ENCODE measurements at regions not wholly inside any gene's neighbourhood (a gene's known extent, or its start where the extent isn't known, plus 50 kb on each side); places are given as distances from the start of the nearest gene placed in this dataset.
A peak's percentile ranks its signal among the peaks of the same experiment; 100 is the strongest.

DNA sequence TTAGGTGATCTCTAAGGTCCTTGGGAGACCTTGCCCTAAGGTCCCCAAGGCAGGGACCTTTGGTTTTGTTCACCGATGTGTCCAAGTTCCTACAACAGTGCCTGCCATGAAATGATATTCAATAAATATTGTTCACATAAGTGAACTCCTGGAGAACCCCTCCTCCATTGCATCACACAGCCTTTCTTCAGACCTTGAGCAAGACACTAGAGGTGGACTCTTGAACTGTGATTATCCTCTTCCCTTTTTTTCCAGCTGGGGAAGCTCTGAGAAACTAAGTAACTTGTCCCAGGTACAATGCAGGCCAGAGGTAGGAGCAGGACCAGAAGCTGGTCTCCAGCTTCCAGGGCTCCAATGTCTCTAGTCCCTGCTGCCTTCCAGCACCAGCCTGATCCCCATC lies 76.6 kb upstream of the LMO1 start:
- DNase-seq, result no peak

DNA sequence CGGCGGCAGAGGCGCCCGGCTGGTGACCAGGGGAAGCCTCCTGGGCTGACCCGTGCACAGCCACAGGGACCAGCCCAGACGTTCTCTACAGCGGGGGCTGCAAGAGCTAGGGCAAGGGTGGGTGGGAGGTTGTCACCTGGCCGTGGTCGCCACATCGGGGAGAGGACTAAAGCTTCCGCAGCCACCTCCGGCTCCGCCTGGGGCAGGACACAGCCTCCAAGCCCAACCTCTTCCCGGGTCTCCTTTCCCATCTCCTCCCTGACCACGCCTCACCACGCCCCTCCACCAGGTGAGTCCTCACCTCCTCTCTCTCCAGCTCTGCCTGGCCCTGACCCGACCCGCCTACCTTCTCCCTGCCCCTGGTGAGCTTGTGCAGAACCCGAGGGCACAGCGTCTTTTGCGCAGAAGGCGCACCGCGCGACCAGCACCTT lies 75.9 kb upstream of the LMO1 start:
- DNase-seq, result peak in 2 of 3 experiments; percentile 76 to 81

DNA sequence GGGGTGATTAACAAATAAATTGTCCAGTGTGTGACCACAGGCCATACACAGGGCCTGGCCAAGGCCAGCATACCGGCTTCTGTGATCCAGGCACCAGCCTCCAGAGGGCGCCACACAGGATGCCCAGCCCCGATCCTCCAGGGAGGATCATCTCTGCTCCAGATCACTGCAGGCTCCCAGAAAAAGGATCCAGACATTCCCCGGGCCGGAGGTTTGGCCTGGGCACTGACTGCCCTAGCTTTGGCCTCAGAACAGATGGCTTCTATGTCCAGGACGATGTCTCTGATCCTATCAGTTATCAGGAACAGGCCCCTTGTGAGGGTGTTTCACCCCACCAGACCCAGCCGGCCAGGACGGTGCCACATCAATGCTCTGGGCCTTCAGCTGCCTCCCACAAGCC lies 74.5 kb upstream of the LMO1 start:
- peak; percentile 9 to 35 (median 10) for DNase-seq

DNA sequence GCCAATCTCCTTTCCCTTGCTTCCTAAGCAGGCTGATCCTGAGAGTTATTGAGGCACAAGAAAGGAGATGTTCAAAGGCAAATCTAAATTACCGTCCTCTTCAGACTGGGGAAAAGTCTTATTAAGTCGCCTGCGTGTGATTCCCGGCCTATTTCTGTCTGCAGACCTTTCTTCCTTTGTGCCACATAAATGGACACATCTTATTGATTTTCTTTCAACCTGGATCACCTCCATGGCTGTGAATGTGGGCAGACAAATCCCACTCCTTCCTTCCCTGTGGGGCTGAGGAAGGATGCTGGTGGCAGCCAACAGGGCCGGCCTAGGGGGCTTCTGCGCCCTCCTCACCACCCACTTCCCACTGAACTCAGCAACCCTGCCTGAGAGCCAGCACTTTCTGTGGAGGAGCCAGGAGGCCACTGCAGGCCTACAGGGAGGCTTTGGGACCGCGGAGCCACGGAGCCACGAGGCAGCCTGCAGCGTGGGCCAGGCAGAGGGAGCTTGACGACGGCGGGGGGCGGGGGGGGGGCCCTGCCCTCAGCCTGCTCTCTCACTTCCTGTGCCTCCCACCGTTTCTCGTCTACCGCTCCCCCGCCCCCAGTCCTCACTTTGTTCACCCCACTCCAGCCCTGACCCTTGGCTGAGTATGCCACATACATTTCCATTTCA lies 73.6 kb upstream of the LMO1 start:
- DNase-seq, result no peak

GRCh38 chr11:8336356-8337129 lies 72.9 kb upstream of the LMO1 start:
- no peak for DNase-seq

- no peak for DNase-seq
These were observed 72.0 kb upstream of the LMO1 start for GRCh38 chr11:8335683-8336082.

- DNase-seq, result no peak
These were observed 71.5 kb upstream of the LMO1 start for GRCh38 chr11:8335186-8335585.

DNA sequence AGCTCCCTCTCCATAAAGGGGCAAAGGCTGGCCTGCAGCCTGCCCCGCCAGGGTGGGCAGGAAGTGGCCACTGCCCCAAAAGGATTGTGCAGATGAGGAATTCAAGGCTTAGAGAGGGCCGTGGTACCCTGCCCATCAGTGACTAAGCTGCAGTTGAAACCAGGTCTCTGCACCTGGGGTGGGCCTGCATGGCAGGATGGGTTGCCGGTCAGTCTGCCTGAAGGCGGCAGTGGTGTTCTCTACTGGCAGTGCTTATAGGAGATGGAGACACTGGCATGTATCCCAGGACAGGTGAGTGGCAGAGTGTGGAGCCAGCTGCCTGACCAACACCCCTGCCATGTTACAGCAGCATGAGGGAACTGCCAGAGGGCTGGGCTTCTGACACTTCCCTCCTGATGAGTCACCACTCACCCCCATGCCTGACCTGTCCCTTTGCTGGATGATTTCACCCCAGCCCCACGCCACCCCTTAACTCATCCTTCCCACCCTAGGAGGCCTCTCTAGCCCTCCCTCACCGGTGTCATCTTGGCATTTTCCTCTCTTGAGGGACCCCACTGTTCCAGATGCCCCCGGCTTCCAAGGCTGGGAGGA lies 70.2 kb upstream of the LMO1 start:
- no peak for DNase-seq

- DNase-seq, result no peak
These were observed 69.7 kb upstream of the LMO1 start for GRCh38 chr11:8333376-8333775.

GRCh38 chr11:8332891-8333290 lies 69.2 kb upstream of the LMO1 start:
- DNase-seq, result peak in 1 of 3 experiments; percentile 8

GRCh38 chr11:8332196-8332595 lies 68.5 kb upstream of the LMO1 start:
- no peak for DNase-seq

GRCh38 chr11:8331767-8332166 lies 68.1 kb upstream of the LMO1 start:
- no peak for DNase-seq

DNA sequence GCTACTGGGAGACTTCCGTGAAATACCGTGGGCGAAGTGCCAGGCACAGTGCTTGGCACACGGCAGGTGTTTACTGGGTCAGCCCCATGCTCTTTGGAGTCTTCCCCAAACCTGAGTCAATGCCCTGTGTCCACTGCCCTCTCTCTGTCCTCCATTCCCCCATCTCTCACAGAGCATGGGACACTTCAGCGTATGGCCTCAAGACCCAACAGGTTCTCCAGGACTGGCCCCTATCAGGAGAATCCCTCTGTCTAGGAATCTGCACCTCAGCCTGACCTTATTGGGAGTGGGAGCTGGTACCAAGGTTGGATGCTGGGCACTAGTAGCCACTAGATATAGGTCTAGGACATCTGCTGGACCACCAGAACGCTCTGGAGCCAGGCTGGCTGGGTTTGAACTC lies 67.2 kb upstream of the LMO1 start:
- DNase-seq, result no peak

DNA sequence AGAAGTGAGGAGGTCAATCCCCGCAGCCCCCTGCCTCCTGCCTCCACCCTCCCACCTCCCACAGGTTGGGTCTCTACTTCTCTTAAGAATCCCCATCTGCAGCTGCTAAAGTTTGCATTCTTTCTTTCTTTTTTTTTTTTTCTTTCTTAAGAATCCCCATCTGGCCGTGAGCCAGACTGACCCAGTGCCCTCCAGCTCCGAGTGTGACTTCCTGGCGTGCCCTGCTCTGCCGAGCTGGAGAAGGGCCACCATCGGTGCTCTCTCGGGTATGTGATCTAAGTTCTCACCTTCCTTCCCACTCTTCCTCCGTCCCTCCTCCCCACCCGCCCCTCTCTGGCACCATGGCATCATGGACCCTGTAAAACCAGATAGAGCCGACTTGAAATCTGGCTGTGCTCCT lies 66.7 kb upstream of the LMO1 start:
- peak in 2 of 3 experiments; percentile 23 to 55 for DNase-seq

- DNase-seq, result peak in 2 of 3 experiments; percentile 51 to 69
These were observed 66.2 kb upstream of the LMO1 start for GRCh38 chr11:8329847-8330361.

- peak in 1 of 3 experiments; percentile 60 for DNase-seq
These were observed 65.7 kb upstream of the LMO1 start for GRCh38 chr11:8329336-8329735.

DNA sequence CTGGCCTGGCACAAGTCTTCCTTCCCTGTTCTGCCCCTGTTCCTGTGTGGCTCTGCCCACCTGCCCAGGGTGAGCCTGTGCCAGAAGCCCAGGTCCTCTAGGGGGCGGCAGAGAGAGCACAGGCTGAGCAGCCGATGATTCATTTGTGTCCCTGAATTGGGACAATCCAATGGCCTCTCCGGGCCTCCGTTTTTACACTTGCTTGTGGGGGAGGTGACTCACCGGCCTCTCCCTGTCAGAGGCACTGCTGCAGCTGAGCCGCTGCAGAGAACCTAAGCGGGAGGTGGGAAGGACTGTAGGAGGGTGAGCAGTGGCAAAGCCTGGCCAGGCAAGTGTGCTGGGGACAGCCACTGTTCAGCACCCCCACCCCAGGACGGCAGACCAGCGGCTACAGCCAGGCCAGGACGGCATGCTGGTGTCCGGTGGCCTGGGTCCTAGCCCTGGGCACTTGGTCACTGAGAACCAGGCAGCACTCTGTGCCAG lies 65.2 kb upstream of the LMO1 start:
- DNase-seq, result peak; percentile 63 to 78 (median 74)

GRCh38 chr11:8328231-8328794 lies 64.6 kb upstream of the LMO1 start:
- no peak for DNase-seq

DNA sequence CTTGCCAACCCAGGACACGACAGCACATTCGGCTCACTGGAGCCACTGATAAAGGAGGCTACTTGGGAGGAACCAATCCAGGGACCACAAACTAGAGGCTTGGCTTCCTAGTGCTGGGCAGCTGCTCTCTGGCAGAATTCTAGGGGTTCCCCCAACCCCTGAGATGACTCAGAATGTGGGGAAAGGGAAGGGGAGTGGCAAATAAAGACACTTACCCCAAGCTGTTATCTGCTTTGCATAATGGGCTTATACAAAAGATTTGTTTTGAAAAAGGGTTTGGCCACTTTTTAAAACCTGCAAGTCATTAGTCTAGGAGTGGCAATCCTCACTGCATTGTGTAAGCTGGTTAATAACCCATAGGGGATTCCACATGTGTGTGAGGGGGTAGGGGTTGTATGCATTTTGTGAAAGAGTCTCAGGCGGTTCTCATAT lies 64.1 kb upstream of the LMO1 start:
- no peak for DNase-seq

DNA sequence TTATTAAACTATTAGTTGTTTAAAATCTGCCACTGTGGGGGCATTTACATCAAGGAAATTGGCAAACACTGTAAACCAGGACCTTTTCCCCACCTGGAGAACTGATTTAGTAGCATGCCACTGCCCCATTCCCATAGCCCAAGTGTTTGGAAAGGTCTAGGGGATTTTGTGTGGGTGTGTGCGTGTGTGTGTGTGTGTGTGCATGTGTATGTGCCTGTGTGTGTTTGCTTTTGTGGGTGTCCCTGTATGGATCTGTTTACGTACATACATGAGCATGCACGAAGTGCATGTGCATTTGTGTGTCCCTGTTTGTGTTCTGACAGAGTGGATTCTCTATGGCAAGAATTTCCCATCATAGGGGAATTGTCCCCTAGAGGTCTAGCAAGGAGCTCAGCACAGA lies 62.7 kb upstream of the LMO1 start:
- DNase-seq, result no peak

DNA sequence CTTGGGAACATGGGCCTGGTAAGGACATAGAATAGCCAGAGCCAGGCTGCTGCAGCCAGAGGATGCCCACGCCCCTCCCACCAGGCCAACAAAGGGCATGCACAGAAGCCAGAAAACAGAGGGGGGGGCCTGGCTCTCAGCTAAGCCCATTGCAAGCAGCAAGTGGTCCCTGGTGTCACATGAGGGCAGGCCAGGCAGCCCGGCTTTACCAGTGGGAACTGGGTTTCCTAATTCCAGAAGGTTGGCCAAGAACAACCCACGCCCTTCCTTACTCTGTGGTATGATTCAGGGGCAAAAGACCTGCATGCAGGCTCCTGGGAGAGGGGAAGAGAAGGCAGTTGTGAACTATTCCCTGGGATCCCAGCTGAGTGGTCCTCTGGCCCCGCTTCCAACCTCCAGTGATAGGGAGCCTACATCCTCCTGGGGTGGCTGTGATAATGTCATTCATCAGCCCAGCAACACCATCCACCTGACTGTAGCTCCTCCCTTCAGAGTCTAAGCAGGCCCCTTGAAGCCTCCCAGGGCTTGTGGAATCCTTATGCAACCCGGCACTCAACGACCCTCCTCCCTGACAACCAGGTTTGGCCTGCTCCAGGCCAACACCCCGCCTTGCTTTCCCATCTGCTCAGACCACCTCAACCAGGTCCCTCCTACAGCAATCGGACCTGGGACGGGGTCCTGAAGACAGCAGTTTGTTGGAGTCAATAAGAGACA lies 62.1 kb upstream of the LMO1 start:
- peak in 1 of 3 experiments; percentile 4 for DNase-seq

DNA sequence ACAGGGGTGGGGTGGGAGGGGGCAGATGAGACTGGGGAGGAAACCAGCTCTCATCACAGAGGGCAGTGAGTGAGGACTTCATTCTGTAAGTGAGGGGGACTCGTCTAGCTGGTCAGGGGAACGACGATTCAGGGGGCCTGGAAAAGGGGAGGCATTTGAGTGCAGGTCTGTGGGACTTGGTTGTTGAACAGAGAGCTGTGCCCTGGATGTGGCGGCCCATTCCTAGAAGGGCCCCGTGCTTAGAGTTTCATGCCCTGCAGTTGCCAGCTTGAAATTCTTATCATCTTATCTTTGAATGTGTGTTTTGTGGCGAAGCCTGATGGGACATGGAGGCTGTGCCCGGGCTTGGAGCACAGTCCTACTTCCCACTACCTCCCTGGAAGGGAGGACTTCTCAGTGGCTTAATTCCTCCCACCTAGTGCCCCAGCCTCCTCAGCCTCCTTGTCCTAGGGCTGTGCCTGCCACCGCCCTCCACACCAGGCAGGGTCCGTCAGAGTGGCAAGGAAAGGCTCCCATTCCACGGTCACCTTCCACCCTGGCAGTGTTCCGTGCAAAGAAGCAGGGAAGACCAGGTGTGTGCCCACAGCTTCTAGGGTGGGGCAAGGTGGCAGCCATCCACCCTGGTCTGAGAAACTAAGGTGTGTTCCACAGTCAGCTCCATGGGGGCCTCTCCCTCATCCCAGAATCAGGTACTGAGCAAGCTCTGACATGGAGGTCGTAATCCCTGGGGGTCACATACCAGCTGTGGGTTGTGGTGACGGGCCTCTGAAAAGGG lies 59.7 kb upstream of the LMO1 start:
- no peak for DNase-seq
